IPS DF 4.7 (cell line): ENCODE measurements at regions not wholly inside any gene's neighbourhood (a gene's known extent, or its start where the extent isn't known, plus 50 kb on each side); places are given as distances from the start of the nearest gene placed in this dataset.

Experiments used
- DNase-seq: peaks from one replicate; pipeline ENCODE4 v3.0.0-alpha.2; 2013; ENCODE audit warnings: low spot score; ENCODE audit errors: extremely low read depth

DNA sequence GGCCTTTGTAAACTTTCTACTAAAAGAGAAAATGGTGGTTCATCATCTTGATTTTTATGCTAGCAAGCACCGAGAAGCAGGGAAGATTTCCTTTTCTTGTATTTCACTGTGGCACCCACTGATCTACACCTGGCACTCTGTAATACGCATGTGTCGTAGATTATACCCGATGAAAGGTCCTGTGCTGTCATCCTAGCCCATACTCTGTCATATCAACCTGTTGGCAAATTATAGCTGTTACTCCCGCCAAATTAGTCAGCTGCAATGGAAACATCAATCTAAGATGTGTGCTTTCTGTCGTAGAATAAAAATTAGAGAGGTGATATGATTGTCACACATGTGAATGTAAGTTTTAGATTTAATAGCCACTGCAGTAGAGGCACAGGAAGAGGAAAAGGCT lies 263.4 kb upstream of the PITX2 start:
- DNase-seq = no peak

DNA sequence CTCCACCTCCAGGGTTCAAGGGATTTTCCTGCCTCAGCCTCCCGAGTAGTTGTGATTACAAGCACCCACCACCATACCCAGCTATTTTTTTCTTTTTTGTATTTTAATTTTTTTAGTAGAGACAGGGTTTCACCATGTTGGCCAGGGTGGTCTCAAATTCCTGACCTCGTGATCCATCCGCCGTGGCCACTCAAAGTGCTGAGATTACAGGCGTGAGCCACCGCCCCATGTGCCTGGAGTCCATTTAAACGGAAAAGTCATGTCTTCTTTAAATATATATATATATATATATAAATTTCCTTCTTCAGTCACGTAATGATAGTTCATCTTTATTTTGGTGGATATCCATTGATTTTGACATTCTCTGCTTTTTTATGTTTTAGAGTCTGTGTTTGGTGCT lies 264.0 kb upstream of the PITX2 start:
- DNase-seq = no peak

DNA sequence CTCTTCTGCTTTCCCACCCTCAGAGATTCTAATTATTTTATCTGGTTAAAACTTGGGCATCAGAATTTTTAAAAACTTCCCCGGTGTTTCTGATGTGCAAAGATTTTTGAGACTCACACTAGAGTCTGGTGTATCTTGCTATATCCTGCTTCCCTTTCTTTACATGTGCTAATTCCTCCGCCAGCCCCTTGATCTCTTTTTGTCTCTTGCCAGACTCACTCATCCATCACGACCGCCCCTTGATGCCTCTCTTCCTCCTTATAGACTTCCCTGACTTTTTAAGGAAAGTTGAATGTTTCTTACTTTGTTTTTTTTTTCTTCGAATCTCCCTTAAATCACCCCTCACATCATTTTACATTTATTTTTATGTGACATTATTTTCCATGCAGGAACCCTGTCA lies 274.9 kb upstream of the PITX2 start:
- DNase-seq = no peak

DNA sequence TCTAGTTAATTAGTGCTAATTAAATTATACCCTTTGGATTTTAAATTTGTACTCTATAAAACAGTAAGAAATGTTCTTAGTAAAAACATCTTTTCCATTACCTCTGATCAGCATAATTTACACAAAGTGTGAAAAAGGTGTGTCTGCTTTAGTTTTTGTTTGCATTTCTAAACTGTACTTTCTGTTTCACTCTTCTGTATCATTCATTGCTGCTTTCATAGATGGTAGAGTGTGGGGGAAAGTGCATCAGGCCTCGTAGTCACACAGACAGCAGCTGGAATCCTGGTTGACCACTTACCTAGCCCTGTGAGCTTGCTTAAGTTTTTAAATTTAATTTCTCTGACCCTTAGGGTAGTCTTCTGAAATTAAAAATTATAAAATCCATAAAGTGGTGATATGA lies 275.4 kb upstream of the PITX2 start:
- DNase-seq = no peak

DNA sequence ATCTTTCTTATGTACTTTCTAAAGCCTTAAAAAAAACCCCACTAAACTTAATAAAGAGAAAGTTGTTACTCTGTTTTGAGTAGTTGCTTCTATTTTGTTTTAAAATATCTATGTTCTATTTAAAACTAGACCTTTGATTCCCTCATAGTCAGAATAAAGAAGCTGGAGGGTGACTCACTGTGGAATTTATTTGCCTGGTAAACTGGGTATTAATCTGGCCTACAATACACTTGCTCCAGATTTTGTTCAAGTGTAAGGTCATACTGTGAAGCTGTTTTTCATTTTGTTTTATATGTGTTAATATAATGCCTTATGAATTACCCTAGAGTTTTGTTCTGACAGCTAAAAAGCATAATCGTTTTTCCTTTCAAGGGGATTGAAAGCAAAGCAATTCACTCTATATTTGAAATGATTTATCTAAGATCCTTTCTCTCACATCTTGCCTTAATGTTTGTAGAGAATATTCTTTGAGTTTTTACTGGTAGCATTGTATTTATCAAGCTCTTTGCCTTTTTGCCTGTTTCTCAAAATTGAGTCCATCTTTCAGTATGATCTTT lies 277.4 kb upstream of the PITX2 start:
- no peak for DNase-seq

DNA sequence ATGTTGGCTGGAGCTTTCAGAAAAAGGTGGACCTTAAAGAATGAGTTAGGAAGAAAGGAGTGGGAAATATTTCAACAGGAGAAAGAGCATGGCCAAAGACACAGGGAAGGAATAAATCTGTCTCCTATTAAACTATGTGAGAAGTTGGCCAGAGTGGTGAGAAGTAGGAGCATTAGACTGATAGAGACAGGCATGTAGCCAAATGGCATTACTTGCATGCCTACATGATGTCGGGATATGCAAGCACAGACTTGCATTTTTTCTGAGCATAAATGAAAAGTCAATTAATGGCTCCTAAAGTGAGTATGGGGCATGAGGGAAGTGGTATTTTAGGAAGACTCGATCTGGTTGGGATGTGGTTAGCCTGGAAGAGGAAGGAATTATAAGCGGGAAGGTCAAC lies 279.6 kb upstream of the PITX2 start:
- no peak for DNase-seq

DNA sequence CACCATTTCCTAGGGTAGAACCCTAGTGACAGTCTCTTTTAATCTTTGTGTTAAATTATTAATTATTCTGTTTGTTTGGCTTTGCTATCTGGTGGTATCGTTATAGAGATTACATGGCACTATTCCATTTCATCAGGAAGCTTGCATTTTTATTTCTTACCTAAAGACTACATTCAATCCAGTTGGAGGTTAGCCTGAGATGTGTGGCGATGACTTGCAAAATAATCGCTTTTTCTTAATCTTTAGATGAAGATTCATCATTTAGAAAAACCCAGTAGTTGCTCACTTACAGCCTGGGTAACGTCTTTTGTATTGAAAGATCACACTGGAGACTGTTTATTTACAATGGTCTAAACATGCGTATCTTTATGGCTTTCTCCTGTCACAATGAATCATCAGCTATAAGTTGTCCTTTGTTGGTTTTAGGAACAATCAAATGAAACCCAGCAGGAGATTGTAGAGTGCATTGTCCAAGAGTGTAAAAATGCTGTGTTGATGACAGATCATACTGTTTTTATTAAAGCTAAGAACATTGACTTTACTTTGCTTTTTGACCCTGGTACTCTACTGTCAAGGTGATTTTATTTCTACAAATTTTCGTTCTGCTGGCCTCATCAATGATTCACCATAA lies 281.7 kb upstream of the PITX2 start:
- no peak for DNase-seq

DNA sequence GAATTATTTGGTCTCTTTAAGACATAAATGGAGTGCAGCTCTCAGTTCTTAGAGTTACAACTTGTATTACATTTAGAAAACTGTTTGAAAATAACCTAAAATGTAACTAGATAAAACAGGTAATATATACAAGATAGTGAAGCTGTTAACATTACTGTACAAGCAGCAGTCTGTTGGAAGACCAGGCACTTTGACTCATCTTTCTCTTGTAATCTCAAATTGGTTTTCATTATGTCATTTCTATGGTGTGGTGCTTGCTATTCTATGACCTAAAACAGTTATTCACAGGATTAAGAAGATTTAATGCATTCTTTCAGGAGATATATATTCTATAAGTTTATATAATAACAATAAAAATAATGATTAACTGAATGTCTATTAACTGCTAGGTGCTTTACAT lies 282.5 kb upstream of the PITX2 start:
- no peak for DNase-seq

DNA sequence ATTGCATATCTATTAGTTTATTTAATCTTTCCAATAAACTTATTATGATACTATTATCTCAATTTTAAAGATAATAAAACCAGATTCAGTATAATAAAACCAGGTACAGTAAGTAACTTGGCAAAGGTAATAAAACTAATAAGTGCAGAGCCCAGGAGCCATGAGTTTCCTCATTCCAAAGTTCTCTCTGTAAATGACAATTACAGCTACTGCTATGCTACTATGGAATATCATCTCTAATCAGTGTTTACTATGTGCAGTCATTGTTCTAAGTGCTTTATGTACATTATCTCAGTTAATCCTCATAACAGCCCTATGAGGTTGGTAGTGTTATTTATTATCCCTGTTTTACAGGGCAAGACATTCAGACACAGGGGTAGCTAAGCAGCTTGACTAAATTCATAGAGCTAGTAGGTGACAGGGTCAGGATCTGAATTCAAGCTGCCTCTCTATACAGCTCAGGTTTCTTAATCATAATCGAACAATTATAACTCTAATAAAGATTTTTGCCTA lies 285.0 kb upstream of the PITX2 start:
- no peak for DNase-seq

DNA sequence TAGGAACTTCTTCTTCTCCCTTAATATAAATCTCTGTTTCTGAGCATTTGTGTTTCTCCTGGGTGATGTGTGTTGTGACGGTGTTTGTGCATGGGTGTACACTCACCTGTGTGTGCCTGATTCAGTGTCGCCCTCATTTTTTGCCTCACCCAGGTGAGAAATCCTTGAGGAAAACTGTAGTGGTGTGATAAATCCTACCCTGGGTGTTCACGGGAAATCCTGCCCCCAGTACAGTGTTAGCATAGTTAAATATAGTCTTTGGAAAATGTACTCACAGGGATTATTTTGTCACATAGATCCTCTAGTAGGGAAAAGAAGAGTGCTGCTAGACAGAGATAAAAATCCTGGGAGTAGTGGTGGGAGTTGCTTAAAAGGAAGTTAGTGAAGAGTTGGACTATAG lies 291.9 kb upstream of the PITX2 start:
- no peak for DNase-seq

DNA sequence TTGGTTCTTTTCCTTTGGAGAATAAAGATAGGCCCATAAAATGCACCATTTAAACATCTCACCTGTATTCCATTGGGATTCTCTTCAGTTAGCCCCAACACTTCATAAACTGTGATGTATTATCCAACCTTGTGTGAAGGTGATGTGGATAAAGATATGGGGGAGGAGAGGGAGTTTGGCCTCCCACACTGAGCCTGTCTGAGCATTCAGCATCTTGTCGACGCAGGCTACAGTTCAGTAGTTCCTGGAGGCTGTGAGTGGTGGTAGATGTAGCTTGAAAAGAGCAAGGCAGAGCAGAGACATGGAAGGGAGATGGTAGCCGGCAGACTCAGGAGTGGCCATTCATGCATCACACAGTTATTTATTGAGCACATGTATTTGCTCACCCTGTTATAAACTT lies 292.4 kb upstream of the PITX2 start:
- DNase-seq = no peak

DNA sequence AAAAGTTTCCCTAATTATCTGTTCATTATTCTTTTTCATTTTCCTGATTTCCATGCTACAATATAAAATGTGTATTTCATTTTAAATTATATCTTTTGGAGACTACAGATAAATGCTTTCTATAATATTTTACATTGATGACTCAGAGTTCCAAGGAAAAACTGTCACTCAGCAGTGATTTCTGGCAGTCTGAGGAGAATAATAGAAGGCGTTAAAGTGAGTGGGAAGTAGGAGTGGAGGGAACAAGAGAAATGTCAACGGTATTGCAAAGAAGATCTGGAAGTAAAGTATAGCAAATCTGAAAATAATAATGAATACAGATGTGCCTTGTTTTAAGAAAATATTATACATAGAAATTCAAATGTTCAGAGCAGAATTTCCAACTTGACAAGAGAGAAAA lies 293.6 kb upstream of the PITX2 start:
- no peak for DNase-seq

DNA sequence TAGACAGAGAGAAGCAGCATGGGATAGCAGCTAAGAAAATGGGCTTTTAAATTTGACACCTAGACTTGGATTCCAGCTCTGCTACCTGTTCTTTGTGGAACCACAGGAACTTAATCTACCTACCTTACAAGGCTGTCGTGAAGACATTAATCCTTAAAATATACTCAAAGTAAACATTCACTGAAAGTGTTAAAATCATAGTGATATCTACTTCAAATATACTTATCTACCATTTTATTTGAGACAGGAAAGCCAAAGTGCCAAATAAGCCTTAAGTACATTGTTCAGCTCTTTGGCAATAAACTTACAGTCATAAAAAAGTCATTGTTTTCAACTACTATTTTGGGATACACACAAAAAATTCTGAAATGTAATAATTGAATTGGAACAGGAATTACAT lies 295.0 kb upstream of the PITX2 start:
- DNase-seq = no peak

DNA sequence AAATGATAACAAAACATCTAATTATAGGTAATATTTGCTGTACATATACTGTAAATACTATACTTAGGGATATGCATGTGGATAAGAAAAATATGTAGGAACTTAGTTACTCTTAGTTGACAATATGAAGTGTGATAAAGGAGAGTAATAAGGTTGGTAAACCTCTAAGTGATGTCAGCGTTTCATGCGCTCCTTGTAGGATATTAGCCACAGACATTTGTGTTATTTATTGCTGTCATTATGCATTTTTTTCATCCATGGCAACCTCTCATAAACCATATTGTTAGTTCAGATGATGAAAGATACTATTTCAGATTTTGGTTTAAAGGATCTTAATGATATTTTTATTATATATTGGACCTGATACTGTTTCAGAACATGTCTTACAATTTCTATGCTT lies 298.1 kb upstream of the PITX2 start:
- DNase-seq = no peak

DNA sequence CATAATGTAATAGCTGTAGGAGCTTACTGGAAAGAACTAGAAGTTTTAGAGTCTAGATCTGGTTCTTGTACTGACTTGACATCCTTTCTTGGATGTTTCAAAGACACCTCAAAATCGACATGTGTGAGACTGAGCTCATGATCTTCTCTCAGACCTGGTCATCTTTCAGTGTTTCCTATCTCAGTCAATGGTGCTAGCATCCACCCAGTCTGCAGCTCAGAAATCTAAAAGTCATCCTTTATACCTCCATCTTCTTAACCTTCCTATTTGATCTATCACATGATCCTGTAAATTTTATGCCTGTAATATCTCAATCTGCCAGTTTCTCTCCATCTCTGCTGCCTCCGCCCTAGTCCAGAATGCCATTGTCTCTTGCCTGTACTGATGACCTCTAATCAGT lies 301.9 kb upstream of the PITX2 start:
- no peak for DNase-seq

DNA sequence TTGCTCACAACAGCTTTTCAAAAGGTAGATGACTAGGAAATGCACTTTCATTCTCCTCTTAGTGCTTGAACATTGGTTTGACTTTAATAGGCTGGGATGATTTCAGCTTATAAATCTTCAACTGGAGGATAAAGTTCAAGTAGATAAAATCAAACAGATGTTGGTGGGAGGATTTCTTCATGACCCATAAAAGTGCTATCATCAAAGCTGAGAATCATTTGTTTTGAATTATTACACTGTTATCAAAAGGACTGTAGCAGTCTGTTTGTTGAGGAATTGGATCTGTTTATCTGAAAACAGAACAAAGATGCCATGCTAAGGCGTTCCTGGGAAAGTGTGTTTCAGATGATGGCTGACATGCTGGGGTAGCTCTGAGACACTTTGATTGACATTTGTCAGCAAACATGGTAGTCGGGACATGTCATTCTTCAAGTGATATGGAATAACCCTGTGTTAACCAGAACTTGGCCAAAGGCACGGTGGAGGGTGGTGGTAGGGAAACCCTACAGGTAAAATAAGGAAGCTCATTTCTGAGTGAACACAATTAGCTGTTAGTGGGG lies 304.0 kb upstream of the PITX2 start:
- DNase-seq = no peak

DNA sequence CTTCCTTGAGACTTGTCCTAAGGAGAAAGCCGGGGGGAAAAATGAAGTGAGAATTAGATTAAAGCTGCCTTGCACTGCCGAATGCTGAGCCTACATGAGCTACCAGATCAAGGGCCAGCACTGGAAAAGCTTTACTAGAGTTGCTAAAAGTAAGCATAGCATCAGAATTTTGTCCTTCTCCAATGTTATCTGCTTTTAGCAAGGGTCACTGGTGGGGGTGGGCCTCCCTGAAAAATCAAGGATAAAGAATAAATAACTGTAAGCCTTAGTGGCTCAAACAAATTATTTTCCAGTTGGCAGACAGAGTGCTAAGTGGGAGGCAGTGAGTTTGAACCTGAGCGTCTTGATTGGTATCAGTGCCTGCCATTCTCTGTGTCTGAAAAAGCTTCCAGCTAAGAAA lies 310.5 kb upstream of the PITX2 start:
- no peak for DNase-seq

DNA sequence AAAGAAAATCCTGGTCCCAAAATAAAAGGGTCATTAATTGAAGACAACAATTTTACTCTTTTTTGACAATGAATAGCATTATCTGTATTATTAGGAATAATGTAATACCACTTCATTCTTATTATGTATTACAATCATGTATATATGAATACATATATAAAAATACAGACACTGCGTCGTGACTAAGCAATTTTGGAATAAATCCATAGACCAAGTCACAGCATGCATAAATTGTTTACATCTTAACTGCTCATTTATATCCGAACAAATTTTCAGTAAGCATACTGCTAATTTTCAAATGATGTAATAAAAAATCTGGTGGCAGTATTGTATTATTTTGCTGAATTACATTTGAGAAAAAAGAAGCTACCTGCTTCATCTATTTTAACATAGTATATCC lies 321.6 kb upstream of the PITX2 start:
- DNase-seq = no peak

DNA sequence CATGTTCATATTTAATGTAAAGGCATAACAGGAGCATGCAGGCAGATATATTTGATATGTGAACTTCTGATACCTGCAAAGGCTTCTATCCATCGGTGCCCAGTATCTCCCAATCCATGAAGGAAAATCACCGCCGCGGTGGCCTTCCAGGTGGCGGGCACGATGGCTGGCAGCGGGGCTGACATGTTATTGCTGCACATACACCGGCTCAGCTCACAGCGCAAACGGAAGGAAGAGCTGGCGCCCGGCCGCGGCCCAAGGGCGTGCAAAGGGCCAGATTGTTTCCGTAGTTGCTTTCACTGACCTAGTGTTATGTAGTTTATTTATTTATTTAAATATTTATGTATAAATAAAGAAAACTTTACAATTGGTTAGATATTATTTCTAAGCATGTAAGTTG lies 322.7 kb upstream of the PITX2 start:
- no peak for DNase-seq

DNA sequence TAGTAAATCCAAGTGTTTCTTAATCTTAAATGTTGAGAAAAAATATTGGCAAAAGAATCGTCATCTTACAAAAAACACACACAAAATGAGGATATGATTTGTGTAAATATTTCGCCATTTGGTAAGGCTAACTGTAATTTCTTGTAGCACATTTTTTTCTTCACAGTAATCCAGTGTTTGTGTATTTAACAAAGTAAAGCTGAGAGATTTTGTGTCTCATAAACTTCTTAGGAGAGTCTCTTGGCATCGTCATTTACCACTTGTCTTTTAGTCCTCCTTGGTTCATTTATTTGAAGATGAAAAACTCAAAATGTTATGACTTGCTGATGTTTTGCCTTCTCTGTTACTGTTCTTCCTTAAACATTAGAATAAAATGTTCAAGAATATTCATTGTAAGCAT lies 326.7 kb upstream of the PITX2 start:
- no peak for DNase-seq

DNA sequence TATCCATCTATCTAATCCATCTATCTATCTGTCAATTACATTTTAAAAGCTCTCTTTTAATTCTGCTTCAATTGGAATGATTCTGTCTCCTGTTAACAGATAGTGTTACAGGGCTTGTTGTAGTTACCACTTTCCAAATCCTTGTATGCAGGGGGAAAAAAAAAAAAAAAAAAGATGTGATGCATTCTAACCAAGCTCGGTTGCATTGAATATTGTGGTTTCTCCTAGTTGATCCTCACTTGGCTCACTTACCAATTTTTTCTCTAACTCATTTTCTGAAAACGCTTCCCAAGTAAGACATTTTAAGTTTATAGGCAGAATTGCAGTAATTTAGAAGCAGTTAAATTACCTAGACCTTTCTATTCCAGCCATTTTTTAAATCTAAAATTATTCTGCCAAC lies 327.9 kb upstream of the PITX2 start:
- no peak for DNase-seq

DNA sequence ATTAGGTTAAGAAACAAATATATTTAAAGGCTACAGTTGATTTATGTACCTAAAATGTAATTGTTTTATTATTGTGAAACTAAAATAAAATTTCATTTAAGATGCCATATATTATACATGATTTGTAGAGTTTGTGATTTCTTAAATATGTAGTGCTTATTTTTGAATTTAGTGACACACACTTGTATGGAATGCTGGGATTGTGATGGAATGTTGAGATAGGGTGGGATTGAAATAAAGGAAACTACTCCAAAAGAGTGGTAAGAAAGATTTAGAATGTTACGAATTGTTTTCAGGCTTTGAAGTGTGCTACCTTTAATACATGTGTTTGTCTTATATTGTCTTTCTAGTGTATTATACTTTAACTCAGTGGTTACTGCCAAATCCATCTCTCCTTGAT lies 330.3 kb upstream of the PITX2 start:
- no peak for DNase-seq

DNA sequence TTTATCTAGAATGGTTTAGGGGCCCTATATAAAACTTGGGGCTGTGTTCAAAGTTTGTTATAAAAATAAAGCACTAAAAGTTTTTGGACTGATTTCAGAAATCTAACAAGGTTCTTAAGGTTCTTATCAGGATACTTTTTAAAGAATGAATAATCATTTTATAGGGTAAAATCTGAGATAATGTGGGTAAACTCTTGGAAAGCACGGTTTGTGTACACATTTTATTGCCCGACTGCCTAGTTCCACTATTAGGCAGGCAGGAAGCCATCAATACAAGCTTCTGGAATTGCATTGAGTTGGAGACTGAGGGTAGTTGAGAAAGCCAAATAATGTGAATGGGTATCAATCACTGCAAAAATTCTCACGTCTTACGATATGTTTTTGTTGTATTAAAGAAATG lies 331.0 kb upstream of the PITX2 start:
- no peak for DNase-seq
